ENCODE measurements at regions not wholly inside any gene's neighbourhood (a gene's known extent, or its start where the extent isn't known, plus 50 kb on each side); places are given as distances from the start of the nearest gene placed in this dataset.

- Histone ChIP-seq H3K14ac (ENCODE audit: insufficient read length) (no peak overlapping the region), H4K5ac (ENCODE audit: insufficient read length, low read depth, low read length) (no peak overlapping the region), H3K9ac (replicated peaks in 1 of 4; ENCODE audit: extremely low read depth in 1 of 4, low read depth in 3 of 4, low read length in 3 of 4) (no peak overlapping the region), H4K20me1 (replicated peaks in 1 of 2; ENCODE audit: control insufficient read depth in 1 of 2, insufficient read depth in 2 of 2, low read length in 2 of 2) (no peaks in the 10 kb centered on the region), H2BK20ac (ENCODE audit: low read length) (no peak overlapping the region), H4K8ac (ENCODE audit: extremely low read depth, insufficient read depth, low read length) (no peak overlapping the region), H3K79me1 (ENCODE audit: low read depth, low read length) (no peaks in the 10 kb centered on the region), H2BK12ac (ENCODE audit: low read depth, low read length) (no peak overlapping the region), H3K18ac (ENCODE audit: extremely low read depth, low read length) (no peak overlapping the region), H3K4me3 (ENCODE audit: extremely low read depth in 1 of 4, insufficient read depth in 2 of 4, low read depth in 3 of 4, low read length in 4 of 4) (no peak overlapping the region), H2BK5ac (ENCODE audit: low read depth, low read length) (no peak overlapping the region), H3K36me3 (ENCODE audit: control insufficient read depth in 2 of 4, insufficient read depth in 4 of 4, low read length in 3 of 4) (no peaks in the 10 kb centered on the region), H2BK15ac (ENCODE audit: low read length) (no peak overlapping the region), H4K91ac (replicated peaks; ENCODE audit: insufficient read length, low read length) (no peak overlapping the region), H3K27me3 (replicated peaks in 1 of 4; ENCODE audit: control insufficient read depth in 3 of 4, extremely low read depth in 1 of 4, insufficient read depth in 3 of 4, low read length in 3 of 4) (no peaks in the 10 kb centered on the region), H2AFZ (ENCODE audit: low read length) (no peak overlapping the region), H3K9me3 (ENCODE audit: insufficient read depth in 2 of 2, low read depth in 1 of 2, low read length in 1 of 2) (no peaks in the 10 kb centered on the region), H2AK5ac (ENCODE audit: low read depth, low read length) (no peak overlapping the region), H3K23ac (ENCODE audit: insufficient read length) (no peak overlapping the region), H3K4me2 (ENCODE audit: insufficient read depth in 1 of 2, low read depth in 2 of 2, low read length in 2 of 2) (no peak overlapping the region), H3K79me2 (ENCODE audit: control insufficient read depth in 1 of 2, insufficient read depth in 2 of 2, low read length in 2 of 2) (no peaks in the 10 kb centered on the region), H3K23me2 (ENCODE audit: low read depth, low read length) (no peaks in the 10 kb centered on the region), H3K27ac (ENCODE audit: low read depth, low read length) (no peak overlapping the region), H2BK120ac (replicated peaks; ENCODE audit: low read depth, low read length) (no peak overlapping the region), H3K4ac (replicated peaks; ENCODE audit: insufficient read length, low read depth, low read length) (no peak overlapping the region), H3K4me1 (replicated peaks in 1 of 4; ENCODE audit: control insufficient read depth in 3 of 4, insufficient read depth in 4 of 4, low read length in 3 of 4) (no peaks in the 10 kb centered on the region), H3K56ac (replicated peaks; ENCODE audit: insufficient read length, low read depth, low read length) (no peak overlapping the region)
- FAIRE-seq (no peak), DNase-seq (ENCODE audit: low read depth in 1 of 2, low spot score in 2 of 2) (no peak)
- POLR2A ChIA-PET (ENCODE audit: partially characterized antibody): no interaction called here
- CTCF ChIA-PET (ENCODE audit: partially characterized antibody): interaction anchor here (0.7 to 1.2 kb wide), 2 partner anchors 9 to 252 kb away, joined by 3 read pairs; no protein-coding TSS in a partner anchor
- WGBS, 2 experiments (ENCODE audit: extremely low coverage in 1 of 2, insufficient coverage in 1 of 2, insufficient read length in 1 of 2, insufficient replicate concordance in 2 of 2, low coverage in 1 of 2, low lambda C conversion rate in 2 of 2, missing lambda C conversion rate in 1 of 2): 86% methylated on average over 5 of the region's 5 CpGs; no CpG with 5 or more reads in 1 of the 2 experiments
- TF ChIP-seq RFX5 (IDR thresholded peaks at IDR 0.05; ENCODE audit: borderline replicate concordance, low read depth, low read length) (no peak), EP300 (IDR thresholded peaks at IDR 0.05; ENCODE audit: borderline replicate concordance in 1 of 2, low read depth in 2 of 2, low read length in 2 of 2) (no peak), TAF7 (optimal IDR thresholded peaks at IDR 0.05; ENCODE audit: borderline replicate concordance, low read depth, low read length) (no peak), SIRT6 (IDR thresholded peaks at IDR 0.05; ENCODE audit: low read length) (no peak), CEBPB (IDR thresholded peaks at IDR 0.05; ENCODE audit: low read depth, low read length) (no peak), CTBP2 (IDR thresholded peaks at IDR 0.05; ENCODE audit: borderline replicate concordance, insufficient read depth, insufficient read length, low read length) (no peak), TEAD4 (IDR thresholded peaks at IDR 0.05; ENCODE audit: low read depth, low read length) (no peak), CTCF (IDR thresholded peaks at IDR 0.05; ENCODE audit: control extremely low read depth in 1 of 3, insufficient read depth in 1 of 3, low read depth in 1 of 3, low read length in 3 of 3) (no peak), EZH2 (IDR thresholded peaks at IDR 0.05; ENCODE audit: low read depth, low read length, severe bottlenecking) (no peak), BCL11A (IDR thresholded peaks at IDR 0.05; ENCODE audit: low read depth in 2 of 2, low read length in 2 of 2) (no peak), RAD21 (IDR thresholded peaks at IDR 0.05 in 1 of 2, conservative IDR thresholded peaks at IDR 0.05 in 1 of 2; ENCODE audit: low read depth in 2 of 2, low read length in 2 of 2) (no peak)
Measured at GRCh38 chr4:155530857-155531256, 135.8 kb upstream of the GUCY1A1 start.

Data from H1 (cell line).